Endodermal cell (in vitro differentiated cells): ENCODE measurements at regions not wholly inside any gene's neighbourhood (a gene's known extent, or its start where the extent isn't known, plus 50 kb on each side); places are given as distances from the start of the nearest gene placed in this dataset.

Source experiments
- DNase-seq: peaks from one replicate; pipeline ENCODE4 v3.0.0-alpha.2; 2017
- H3K27ac ChIP-seq: 2 replicates; pipeline ENCODE4 v1.5.1; 2013; ENCODE audit warnings: mild to moderate bottlenecking, low read depth, low read length, moderate library complexity
- H3K27me3 ChIP-seq: 2 replicates; pipeline ENCODE4 v1.6.1; 2013; ENCODE audit warnings: mild to moderate bottlenecking, low read length, moderate library complexity; ENCODE audit not compliant: insufficient read depth, control insufficient read depth, poor library complexity, severe bottlenecking
- H3K36me3 ChIP-seq: 2 replicates; pipeline ENCODE4 v1.7.0; 2013; ENCODE audit warnings: mild to moderate bottlenecking, low read length, moderate library complexity; ENCODE audit not compliant: control insufficient read depth, insufficient read depth
- H3K4me1 ChIP-seq: one replicate; pipeline ENCODE4 v1.7.0; 2013; ENCODE audit warnings: low read length; ENCODE audit not compliant: control insufficient read depth, insufficient read depth
- H3K4me3 ChIP-seq: 2 replicates; pipeline ENCODE4 v1.5.1; 2013; ENCODE audit warnings: mild to moderate bottlenecking, low read length, moderate library complexity
- H3K9ac ChIP-seq: 2 replicates; pipeline ENCODE4 v1.6.1; 2013; ENCODE audit warnings: mild to moderate bottlenecking, low read length, moderate library complexity; ENCODE audit not compliant: poor library complexity, severe bottlenecking; ENCODE audit errors: extremely low read depth
- H3K9me3 ChIP-seq: 2 replicates; pipeline ENCODE4 v1.6.1; 2013; ENCODE audit warnings: mild to moderate bottlenecking, low read length, moderate library complexity; ENCODE audit not compliant: control insufficient read depth
- H3K27ac Mint-ChIP-seq: 2 replicates; pipeline ENCODE4 v1.8.0; 2020; ENCODE audit warnings: mixed read lengths
- H3K27me3 Mint-ChIP-seq: 2 replicates; pipeline ENCODE4 v1.8.0; 2021; ENCODE audit warnings: mild to moderate bottlenecking, mixed read lengths; ENCODE audit not compliant: insufficient read depth
- H3K36me3 Mint-ChIP-seq: 2 replicates; pipeline ENCODE4 v1.8.0; 2020; ENCODE audit warnings: low read depth, mixed read lengths
- H3K4me1 Mint-ChIP-seq: 2 replicates; pipeline ENCODE4 v1.8.0; 2020; ENCODE audit warnings: mixed read lengths
- H3K4me3 Mint-ChIP-seq: 2 replicates; pipeline ENCODE4 v1.8.0; 2020; ENCODE audit warnings: mild to moderate bottlenecking, moderate library complexity, mixed read lengths
- H3K9me3 Mint-ChIP-seq: 2 replicates; pipeline ENCODE4 v1.8.0; 2020; ENCODE audit warnings: mild to moderate bottlenecking, mixed read lengths
- CTCF ChIP-seq: fragments of 200-600 bp; sonication (generic); conservative IDR thresholded peaks from 2 replicates; pipeline ENCODE4 v1.5.0; 2021; ENCODE audit warnings: antibody characterized with exemption, mild to moderate bottlenecking
- WGBS, 2 experiments: methylation state at CpG; one replicate each; pipeline versions ENCODE4 v1.1.5 to v1.1.7; 2013; ENCODE audit warnings: missing lambda C conversion rate in 2 of 2, mixed read lengths in 1 of 2; ENCODE audit not compliant: insufficient coverage in 1 of 2, insufficient read length in 1 of 2; 5-methylcytosine and 5-hydroxymethylcytosine counted together

- TF ChIP-seq CTCF, result no peak
- Histone ChIP-seq H3K36me3 (no peaks in the 10 kb centered on the region), H3K4me3 (no peak overlapping the region), H3K9me3 (no peaks in the 10 kb centered on the region), H3K4me1 (peaks cover 6% of the 10 kb centered on the region), H3K9ac (no peak overlapping the region), H3K27ac (no peak overlapping the region), H3K27me3 (no peaks in the 10 kb centered on the region)
- peaks cover 2% of the 10 kb centered on the region for H3K27me3 Mint-ChIP-seq
- no peak overlapping the region for H3K4me3 Mint-ChIP-seq
- no peak overlapping the region for H3K27ac Mint-ChIP-seq
- peaks cover 3% of the 10 kb centered on the region for H3K36me3 Mint-ChIP-seq
- 50 to 83% methylated on average over 1 to 4 of the region's 4 CpGs for WGBS, 2 experiments
- H3K4me1 Mint-ChIP-seq, result peaks cover 17% of the 10 kb centered on the region
- H3K9me3 Mint-ChIP-seq, result peaks cover 8% of the 10 kb centered on the region
- DNase-seq, result no peak
Observed at GRCh38 chr5:54643685-54644106, 126.1 kb downstream of the SNX18 start.

GRCh38 chr5:54639621-54640020 is 122.1 kb downstream of the SNX18 start:
- Histone ChIP-seq H3K27ac (no peak overlapping the region), H3K4me1 (peaks cover 6% of the 10 kb centered on the region), H3K4me3 (no peak overlapping the region), H3K9me3 (no peaks in the 10 kb centered on the region), H3K27me3 (no peaks in the 10 kb centered on the region), H3K9ac (no peak overlapping the region), H3K36me3 (no peaks in the 10 kb centered on the region)
- TF ChIP-seq CTCF, result no peak
- Mint-ChIP-seq H3K9me3 (no peaks in the 10 kb centered on the region), H3K36me3 (no peaks in the 10 kb centered on the region), H3K27ac (no peak overlapping the region), H3K4me1 (peaks cover 14% of the 10 kb centered on the region), H3K27me3 (peaks cover 2% of the 10 kb centered on the region), H3K4me3 (no peak overlapping the region)
- 65 to 69% methylated on average over 5 of the region's 5 CpGs for WGBS, 2 experiments
- no peak for DNase-seq

- no peak overlapping the region for H3K4me3 ChIP-seq
- DNase-seq, result no peak
- H3K27me3 ChIP-seq, result no peaks in the 10 kb centered on the region
- no peak overlapping the region for H3K27ac ChIP-seq
- Mint-ChIP-seq H3K4me3 (no peak overlapping the region), H3K4me1 (peaks cover 22% of the 10 kb centered on the region), H3K9me3 (no peaks in the 10 kb centered on the region), H3K36me3 (no peaks in the 10 kb centered on the region), H3K27ac (no peak overlapping the region), H3K27me3 (peaks cover 2% of the 10 kb centered on the region)
- peaks cover 6% of the 10 kb centered on the region for H3K4me1 ChIP-seq
- H3K9me3 ChIP-seq, result no peaks in the 10 kb centered on the region
- H3K36me3 ChIP-seq, result no peaks in the 10 kb centered on the region
- no peak for TF ChIP-seq CTCF
- H3K9ac ChIP-seq, result no peak overlapping the region
- WGBS, 2 experiments, result 100% methylated on average over 2 of the region's 2 CpGs; no CpG with 5 or more reads in 1 of the 2 experiments
Observed at GRCh38 chr5:54638106-54638505, 120.5 kb downstream of the SNX18 start.
